HG03521 (cell line): ENCODE measurements at regions not wholly inside any gene's neighbourhood (a gene's known extent, or its start where the extent isn't known, plus 50 kb on each side); places are given as distances from the start of the nearest gene placed in this dataset.
"Not testable (repeated sequence)": the region's sequence is repeated elsewhere in the genome, so short reads cannot be mapped to it uniquely, and the experiment has no call there.

ENCODE experiments used
- ATAC-seq: cut with Tn5 transposase; IDR thresholded peaks from one replicate; pipeline ENCODE4 v1.9.1; 2021; ENCODE audit warnings: mild to moderate bottlenecking, moderate library complexity; ENCODE audit not compliant: unreplicated experiment

DNA sequence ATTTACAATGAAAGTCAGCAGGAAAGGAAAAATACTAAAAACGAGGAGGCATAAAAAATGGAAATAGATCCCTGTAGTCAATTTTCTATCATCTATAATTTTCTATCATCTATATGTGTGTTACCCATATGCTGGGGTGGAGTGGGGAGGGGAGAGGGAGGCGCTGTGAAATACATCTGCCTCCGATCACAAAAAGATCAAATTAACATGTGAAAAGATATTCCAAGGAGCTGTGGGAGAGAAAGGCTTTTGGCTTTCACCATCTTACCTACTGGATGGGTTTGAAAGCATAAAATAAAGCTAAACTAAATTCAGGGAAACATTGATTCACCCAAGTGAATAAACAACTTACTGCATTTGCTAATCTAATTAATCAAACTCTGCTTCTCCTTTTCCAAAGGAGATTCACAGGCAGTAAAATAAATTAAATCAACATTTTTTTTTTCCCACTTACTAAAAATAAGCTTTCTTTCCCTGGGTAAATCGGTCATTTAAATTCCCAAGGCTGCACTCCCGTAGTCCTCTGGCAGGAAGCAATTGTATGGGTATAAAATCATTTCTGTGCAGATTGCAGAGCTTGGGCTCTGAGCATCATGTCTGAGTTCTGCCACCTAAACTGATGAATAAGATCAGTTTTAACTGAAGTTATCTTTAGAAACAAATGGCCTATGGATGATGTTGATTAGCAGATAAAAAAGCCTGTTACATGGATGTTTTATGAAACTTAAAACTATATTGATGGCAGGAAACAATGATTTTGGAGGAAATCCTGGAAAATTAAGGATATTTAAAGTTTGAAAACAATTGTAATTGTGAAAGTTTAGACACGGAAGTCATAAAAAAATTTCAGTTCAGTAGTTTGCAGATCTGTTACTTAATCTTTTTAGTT, 147.9 kb downstream of the SOX4 start:
- ATAC-seq: no peak

DNA sequence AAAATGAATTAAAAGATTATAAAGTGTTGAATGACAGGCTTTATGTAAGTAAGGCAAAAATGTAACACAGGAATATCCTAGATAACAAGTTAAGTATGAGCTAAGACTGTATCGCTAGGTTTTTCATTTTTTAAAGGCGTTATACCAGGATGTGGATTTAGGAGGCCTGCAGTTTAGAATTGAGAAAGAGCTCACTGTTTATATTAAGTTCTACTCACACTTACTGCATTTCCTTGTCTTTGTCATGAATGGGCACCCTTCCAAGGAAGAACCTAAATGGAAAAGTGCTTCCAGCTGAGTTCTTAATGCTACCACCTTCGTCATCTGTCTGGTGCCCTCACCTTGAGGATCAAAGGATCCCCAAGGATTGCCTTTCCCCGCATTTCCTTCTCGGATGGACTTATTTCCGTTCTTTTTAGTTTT, 148.7 kb downstream of the SOX4 start:
- ATAC-seq: no peak

DNA sequence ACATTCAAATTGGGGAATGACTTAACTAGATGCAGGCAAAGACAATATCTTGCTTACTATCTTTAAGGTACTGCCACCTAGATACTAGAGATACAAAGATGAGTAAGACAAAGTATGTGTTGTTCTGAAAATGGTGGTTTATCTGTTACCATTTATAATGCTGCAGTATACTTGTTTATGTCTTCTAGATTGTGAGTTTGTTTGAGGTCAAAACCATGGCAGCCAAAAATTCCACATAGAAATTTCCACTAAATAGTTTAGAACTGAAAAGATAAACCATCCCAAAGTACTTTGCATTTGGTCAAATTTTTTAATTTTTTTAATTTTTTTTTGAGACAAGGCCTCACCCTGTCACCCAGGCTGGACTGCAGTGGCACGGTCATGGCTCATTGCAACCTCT, 150.8 kb downstream of the SOX4 start:
- ATAC-seq: no peak

DNA sequence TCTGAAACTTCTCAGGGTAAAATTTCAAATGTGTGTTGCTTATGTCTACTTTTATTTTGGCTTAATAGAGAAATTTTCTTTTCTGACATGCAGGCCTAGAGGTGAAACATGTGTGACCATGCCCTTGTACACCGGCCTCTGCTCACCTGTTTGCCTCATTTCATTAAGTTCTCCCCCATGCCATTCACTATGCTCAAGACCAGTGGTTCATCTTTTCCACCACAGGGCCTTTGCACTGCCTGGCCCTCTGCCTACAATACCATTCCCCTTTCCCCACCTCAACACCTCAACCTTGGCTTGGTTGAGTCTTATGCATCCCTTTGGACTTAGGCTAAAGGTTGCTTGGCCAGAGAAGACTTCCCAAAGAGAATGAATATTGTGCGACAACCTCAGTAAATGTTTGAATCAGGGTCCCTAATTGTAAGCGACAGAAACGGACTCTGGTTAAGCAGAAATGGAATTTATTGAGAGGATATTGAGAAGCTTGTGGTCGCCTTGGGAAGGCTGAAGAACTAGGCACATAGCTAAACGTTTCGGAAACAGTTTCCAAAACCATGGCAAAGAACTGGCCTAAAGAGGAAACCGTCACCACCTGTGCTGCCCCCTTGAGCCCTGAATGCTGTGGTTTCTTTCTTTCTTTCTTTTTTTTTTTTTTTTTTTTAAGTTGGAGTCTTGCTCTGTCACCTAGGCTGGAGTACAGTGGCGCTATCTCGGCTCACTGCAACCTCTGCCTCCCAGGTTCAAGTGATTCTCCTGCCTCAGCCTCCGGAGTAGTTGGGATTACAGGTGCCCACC, 152.2 kb downstream of the SOX4 start:
- no peak for ATAC-seq

DNA sequence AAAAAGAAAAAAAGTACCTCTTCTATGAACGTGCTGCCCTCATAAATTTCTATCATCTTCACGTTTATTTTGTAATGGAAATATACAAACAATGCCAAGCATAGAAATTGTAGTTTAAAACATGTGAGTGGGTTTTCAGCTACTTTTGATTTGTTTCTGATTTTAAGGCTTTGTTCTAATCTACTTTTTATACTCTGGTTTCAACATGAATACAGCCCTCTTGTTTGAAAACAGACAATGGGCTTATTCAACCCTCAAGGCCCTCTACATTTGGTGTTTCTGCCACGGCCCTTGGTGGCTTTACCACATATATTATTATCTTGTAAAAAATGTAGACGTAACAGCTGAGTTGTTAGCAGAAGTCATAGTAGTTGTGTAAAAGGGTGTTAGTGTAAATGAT, 153.9 kb downstream of the SOX4 start:
- no peak for ATAC-seq

DNA sequence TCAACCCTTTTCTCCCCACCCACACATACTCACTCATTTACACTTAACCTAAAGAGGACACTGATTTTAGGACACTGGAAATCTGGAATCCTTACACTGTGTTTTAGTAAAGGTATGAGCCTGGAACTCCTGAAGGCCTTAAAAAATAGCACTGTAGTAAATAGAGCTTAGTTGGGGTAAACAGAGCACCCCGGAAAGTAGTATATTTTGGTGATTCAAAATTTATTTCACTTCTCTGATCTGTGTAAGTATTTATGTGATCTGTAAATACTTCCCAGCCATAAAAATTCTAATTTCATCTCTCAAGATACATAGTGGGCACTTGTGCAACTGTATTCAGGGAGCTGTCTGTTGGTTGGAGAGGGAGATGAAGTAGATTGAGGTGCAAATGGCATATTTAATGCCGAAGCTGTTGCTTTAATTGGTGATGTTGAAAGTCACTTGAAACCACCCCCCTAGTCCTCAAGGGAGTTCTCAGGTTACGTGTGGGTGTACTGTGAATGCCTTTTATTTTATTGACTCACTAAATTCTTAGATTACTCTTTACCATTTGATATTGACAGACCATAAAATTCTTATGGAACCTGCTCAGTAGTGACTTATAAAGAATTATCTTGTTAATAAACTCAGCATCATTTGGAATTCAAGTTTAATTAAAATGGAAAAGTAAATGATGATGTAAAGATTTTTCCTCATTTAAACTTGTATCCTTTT, 154.9 kb downstream of the SOX4 start:
- no peak for ATAC-seq

DNA sequence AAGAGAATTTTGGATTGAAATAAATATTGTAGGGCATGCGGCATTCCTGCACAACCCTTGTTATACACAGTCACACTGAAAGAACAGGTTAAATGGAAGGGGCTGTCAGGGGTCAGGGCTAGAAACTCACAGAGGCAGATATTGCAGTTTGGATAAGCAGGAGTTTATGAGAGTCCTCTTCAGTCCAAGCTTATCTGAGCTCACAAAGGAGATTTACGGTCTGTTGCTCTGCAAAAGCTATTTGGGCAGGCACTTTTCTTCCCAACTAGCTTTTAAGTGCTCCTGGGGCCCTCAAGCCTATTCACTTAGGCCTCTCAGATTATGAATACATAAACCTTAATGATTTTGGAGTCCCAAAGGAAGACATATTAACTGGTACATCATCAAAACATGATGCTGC, 156.2 kb downstream of the SOX4 start:
- no peak for ATAC-seq

DNA sequence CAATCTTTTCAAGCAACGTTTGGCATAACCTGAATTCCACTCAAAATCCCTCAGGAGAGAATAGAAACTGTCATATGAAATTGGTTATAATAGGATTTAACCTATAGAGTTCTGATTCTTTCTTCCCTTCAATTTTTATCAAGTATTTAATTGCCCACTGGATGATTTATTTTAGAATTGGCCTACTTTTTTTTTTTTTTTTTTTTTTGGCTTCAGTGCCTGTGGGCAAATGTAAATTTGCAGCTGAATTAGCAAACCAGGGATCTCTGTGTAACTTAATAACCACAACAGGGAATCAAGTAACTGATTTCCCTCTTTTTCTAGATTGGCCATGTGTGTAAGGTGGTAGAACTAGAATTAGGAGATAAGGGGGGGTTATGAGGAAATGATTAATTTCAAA, 157.0 kb downstream of the SOX4 start:
- ATAC-seq: no peak

DNA sequence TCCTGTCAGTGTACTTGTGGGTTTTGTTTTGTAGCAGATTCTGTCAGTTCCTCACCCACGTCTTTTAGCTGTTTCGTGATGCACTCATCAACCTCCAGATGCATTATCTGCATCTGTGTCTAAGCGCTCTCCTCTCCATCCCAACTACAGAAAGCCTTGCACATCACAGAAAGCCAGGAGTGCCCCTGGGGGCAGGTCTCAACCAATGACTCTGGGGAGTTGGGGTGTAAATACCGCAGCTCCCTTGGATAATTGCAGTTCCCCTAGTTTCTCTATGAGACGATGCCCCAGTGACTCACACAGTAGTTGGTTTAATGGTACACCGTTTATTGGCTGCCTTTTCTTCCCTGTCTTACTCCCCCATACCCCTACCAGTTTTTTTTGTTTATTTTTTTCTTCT, 158.1 kb downstream of the SOX4 start:
- ATAC-seq: no peak

DNA sequence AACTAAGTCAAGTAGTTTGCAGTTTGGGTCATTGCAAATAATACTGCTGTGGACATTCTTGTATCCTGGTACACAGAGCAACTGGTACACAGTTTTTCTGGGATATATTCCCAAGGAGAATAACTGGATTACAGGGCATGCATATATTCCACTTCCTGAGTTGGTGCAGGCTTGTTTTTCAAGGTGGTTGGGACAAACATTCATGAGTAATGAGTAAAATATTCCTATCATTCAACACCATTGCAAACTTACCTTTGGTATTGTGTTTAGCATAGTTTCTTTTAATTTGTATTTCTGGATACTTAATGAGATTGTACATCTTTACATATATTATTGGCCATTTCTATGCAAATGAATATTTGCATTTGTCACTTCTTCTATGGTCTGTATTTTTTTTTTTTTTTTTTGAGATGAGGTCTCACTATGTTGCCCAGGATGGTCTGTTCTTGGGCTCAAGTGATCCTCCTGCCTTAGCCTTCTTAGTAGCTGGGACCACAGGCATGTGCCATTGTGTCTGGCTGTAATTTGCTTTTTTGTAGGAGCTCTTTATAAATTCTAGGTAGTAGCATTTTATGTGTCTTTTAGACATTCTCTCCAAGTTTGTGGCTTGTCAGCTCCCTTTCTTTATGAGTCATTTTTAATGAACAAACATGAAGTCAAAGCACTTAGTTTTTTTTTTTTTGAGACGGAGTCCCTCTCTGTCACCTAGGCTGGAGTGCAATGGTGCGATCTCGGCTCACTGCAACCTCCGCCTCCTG, 158.7 kb downstream of the SOX4 start:
- ATAC-seq: no peak

DNA sequence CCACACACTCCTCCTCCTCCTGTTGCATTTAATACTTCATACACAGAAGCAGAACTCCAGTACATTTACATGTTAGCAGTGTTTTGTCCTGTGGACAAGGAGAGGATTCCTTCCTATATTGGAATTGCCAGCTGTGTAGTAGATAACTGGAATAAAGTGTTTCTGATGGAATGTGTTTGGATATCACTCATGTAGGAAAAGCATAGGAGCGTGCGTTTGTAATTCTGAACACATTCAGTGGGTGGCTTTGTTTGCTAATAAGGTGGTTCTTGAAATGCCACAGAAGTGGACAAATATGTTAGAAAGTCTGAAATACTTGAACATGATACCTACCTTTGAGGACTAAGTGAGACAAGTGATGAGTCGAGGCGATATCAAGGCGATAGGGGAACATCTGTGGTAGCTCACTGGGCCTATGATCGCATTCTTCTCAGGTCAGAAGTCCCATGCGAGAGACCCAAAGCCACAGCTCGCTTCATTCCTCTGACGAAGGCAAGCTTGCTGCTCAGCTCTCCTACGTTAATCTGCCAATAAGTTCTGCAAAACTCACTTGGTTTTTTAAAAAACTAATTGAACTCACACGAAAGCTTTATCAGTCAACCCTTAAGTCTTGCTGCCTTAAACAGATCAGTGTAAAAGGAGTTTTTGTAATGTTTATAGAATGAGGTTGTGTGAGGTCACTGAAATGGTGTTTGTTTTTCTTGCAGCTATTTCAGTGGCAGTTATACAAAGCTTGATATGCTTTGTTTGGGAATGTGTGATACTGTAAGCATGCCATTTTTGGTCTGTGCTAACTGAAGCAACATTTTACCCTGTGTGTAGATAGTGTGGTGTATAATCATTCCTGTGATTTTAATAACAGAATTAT, 159.9 kb downstream of the SOX4 start:
- ATAC-seq: no peak

DNA sequence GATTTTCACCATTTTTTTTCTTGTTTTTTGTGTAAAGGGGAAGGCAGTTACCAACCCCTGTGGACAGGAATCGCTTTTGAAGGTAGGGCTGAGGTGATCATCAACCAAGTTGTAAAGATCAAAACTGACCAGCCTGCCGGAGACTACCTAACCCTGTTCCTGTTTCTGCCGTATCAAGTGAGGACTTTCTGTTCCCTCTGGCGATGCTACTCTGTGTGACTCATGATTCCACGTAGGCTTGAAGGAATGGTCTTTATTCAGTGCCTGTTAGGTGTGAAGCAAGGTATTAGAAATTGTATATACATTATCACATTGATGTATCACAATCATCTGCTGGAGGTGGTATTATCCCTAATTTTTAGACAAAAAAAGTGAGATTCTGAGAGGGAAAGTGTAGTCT, 161.3 kb downstream of the SOX4 start:
- ATAC-seq: no peak

DNA sequence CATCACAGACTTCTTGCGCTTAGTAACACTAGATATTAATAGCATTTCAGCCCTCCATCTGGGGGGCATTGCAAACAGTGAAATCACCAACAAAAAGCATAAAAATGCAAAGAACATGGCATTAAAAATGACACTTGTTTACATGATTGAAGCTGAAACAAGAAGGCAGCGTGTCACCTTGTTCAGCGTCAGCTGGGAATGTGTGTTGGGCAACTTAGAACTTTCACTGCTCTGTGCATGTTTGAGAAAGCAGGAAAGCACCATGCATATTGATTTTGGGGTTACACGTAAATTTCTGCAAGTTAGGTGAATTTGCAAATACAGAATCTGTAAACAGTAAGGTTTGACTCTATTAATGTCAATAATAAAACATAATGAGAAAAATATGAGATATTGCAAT, 162.9 kb downstream of the SOX4 start:
- no peak for ATAC-seq

DNA sequence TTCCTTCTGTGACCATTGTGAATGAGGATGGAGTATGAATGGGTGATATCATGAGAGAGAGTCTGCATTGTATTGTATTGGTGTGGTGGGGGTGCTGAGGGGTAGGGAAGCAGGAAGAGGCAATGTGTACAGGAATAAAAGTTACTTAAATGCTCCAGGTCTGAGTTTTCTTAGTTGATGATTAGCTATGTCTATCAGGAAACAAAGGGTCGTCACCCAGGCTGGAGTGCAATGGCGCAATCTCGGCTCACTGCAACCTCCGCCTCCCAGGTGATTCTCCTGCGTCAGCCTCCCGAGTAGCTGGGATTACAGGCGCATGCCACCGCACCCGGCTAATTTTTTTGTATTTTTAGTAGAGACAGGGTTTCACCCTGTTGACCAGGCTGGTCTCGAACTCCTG, 163.8 kb downstream of the SOX4 start:
- not testable (repeated sequence) for ATAC-seq

DNA sequence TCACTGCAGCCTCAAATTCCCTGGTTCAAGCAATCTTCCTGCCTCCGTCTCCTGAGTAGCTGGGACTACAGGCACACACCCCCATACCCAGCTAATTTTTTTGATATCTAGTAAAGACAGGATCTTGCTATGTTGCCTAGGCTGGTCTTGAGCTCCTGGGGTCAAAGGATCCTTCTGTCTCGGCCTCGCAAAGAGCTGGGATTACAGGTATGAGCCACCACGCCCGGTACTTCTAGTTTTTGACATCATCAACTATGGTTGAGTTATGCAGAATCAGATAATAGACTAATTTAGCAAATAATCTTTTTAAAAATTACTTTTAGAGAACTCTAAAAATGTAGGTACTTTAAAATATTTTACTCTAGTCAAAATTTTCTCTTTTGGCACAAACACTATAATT, 166.2 kb downstream of the SOX4 start:
- ATAC-seq: no peak

DNA sequence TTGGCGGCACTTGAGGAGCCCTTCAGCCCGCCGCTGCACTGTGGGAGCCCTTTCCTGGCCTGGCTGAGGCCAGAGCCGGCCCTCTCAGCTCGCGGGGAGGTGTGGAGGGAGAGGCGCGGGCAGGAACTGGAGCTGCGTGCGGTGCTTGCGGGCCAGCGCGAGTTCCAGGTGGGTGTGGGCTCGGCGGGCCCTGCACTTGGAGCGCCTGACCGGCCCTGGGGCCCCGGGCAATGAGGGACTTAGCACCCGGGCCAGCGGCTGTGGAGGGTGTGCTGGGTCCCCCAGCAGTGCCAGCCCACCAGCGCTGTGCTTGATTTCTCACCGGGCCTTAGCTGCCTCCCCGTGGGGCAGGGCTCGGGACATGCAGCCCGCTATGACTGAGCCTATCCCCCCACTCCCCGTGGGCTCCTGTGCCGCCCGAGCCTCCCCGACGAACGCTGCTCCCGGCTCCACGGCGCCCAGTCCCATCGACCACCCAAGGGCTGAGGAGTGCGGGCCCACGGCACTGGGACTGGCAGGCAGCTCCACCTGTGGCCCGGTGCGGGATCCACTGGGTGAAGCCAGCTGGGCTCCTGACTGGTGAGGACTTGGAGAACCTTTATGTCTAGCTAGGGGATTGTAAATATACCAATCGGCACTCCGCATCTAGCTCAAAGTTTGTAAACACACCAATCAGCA, 167.6 kb downstream of the SOX4 start:
- not testable (repeated sequence) for ATAC-seq

DNA sequence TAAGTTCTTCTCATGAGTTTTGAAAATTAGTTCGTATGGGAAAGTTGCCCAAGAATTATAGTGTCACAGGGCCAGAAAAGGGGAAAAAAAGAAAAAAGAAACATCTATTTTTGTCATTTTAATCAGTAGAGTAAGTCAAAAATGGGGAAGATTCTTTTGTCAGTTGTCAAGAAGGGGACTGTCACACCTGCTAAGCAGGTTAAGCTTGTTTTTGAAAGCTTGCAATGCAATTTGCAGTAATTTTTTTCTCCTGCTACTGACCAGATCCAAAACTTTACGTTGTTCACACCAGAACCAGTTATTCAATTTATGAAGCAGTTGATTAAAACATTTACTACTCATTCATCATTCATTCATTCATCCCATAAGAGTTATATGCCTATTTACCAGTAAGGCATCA, 171.4 kb downstream of the SOX4 start:
- ATAC-seq: no peak

DNA sequence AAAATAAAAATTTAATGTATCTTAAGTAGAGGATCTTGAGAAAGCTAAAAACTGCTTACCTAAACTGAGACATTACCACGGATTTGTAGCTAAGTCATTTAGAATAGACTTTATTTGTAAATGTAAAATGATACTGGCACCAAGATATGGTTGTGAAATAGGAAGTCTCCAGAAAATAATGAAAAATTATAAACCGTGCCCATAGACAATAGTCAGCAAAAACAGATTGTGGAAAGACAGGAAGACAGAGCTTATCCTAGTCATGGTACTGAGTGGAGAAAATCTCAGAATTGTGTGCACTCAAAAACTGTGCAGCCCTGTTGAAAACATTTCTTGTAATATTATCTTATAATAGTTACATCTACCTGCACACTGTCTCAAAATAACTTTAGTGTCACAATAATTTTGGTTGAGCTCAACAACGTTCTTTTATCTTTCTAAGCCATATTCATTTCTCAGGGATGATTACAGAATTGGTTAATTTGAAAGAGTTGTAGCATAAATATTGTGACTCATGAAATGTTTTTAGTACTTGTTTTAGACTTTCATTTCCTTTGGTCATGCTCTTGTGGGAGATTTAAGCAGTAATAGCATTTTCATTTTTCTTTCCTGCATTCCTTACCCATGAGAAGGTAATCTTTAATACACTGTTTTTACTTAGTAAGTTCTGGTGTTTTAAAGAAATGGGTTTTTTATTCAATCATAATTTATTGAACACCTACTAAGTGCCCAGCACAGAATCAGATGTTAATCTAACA, 174.5 kb downstream of the SOX4 start:
- ATAC-seq: no peak
